ENCODE measurements at regions not wholly inside any gene's neighbourhood (a gene's known extent, or its start where the extent isn't known, plus 50 kb on each side); places are given as distances from the start of the nearest gene placed in this dataset.

DNA sequence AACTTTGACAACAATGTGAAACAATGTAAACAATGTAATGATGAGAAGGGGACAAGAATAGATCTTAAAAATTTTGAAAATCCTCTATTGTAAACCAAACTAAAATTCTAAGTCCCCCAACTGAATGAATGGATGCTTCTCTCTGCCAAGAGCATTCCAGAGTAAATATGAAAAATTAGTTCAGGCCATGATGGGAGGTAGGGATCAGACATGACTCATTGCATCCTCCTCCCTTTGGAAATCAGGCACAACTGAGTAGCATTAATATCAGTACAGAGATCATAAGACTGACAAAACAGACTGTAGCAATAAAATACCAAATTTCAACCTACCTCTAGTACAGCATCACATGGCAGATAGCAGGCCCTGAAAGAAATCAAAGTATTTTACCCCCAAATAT is 559.9 kb downstream of the C12orf50 start:
- H3K9me3 Mint-ChIP-seq, result peaks cover 0 to 20% (median 4%) of the 10 kb centered on the region in 7 donors
- peaks cover 0 to 4% of the 10 kb centered on the region in 2 experiments for H3K9me3 ChIP-seq (ENCODE audit: control insufficient read depth in 2 of 2, low read length in 2 of 2)
- H3K36me3 Mint-ChIP-seq, result no peaks in the 10 kb centered on the region
- no peak overlapping the region for H3K27ac ChIP-seq (ENCODE audit: insufficient read depth, low read length, poor library complexity, severe bottlenecking)
- H3K4me3 Mint-ChIP-seq, result no peak overlapping the region
- ATAC-seq (ENCODE audit: low read depth in 2 of 2) (no peak), DNase-seq (no peak)
- H3K4me3 ChIP-seq (ENCODE audit: low read depth, low read length), result no peak overlapping the region
- no peaks in the 10 kb centered on the region for H3K27me3 ChIP-seq (ENCODE audit: control insufficient read depth, insufficient read depth, low read length)
- no peaks in the 10 kb centered on the region for H3K27me3 Mint-ChIP-seq
- H3K36me3 ChIP-seq (ENCODE audit: control insufficient read depth, insufficient read depth, low read length), result no peaks in the 10 kb centered on the region
- H3K27ac Mint-ChIP-seq, result no peak overlapping the region
- no peaks in the 10 kb centered on the region for H3K4me1 ChIP-seq (ENCODE audit: control insufficient read depth, insufficient read depth, low read length, poor library complexity, severe bottlenecking)
- no peaks in the 10 kb centered on the region for H3K4me1 Mint-ChIP-seq

DNA sequence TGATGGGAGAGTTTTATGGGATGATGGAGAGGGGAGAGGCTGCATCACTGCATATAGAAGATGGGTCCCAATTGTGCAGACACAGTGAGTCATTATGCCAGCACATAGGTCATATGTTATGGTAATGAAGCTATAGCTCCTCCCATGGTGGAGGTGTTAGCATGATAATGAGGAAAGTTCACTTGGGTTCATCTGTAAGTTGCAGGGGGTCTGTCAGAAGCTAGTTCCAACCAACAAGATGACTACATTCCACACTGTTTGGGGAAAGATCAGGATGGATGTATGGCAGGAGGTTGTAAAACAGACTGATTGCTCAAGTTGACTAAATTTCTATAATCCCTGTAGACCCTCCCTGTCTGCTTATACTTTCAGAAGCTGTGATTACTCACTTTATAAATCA is 561.3 kb downstream of the C12orf50 start:
- no peak overlapping the region for H3K27ac ChIP-seq (ENCODE audit: insufficient read depth, low read length, poor library complexity, severe bottlenecking)
- no peaks in the 10 kb centered on the region for H3K4me1 Mint-ChIP-seq
- H3K27ac Mint-ChIP-seq, result no peak overlapping the region
- no peaks in the 10 kb centered on the region for H3K4me1 ChIP-seq (ENCODE audit: control insufficient read depth, insufficient read depth, low read length, poor library complexity, severe bottlenecking)
- H3K9me3 Mint-ChIP-seq, result peaks cover 0 to 13% (median 5%) of the 10 kb centered on the region in 7 donors
- H3K4me3 Mint-ChIP-seq, result no peak overlapping the region
- ATAC-seq (ENCODE audit: low read depth in 2 of 2), result no peak
- peaks cover 0 to 2% of the 10 kb centered on the region in 2 experiments for H3K9me3 ChIP-seq (ENCODE audit: control insufficient read depth in 2 of 2, low read length in 2 of 2)
- no peak for DNase-seq
- H3K36me3 Mint-ChIP-seq, result no peaks in the 10 kb centered on the region
- no peak overlapping the region for H3K4me3 ChIP-seq (ENCODE audit: low read depth, low read length)
- H3K27me3 ChIP-seq (ENCODE audit: control insufficient read depth, insufficient read depth, low read length), result no peaks in the 10 kb centered on the region
- H3K27me3 Mint-ChIP-seq, result no peaks in the 10 kb centered on the region
- no peaks in the 10 kb centered on the region for H3K36me3 ChIP-seq (ENCODE audit: control insufficient read depth, insufficient read depth, low read length)

DNA sequence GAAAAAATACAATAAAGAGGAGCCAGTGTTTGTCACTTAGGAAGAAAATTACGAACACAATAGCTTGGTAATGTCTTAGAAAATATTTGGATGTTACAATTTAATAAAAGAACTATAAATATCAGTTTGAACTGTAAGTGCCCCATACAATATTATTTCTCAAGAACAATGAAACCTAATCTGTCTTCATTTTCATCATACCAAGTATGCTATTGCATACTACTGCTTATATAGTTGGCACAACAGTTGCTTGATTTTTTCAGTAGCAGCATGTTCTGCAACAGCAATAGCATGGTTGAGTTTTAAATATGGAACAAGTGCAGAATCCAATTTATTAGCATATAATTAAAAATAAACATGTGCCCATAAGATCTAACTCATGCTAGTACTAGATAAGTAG is 564.6 kb downstream of the C12orf50 start:
- ATAC-seq (ENCODE audit: low read depth in 2 of 2) (no peak), DNase-seq (no peak)
- H3K4me3 ChIP-seq (ENCODE audit: low read depth, low read length), result no peak overlapping the region
- H3K27me3 ChIP-seq (ENCODE audit: control insufficient read depth, insufficient read depth, low read length), result no peaks in the 10 kb centered on the region
- no peaks in the 10 kb centered on the region for H3K27me3 Mint-ChIP-seq
- H3K9me3 Mint-ChIP-seq, result peaks cover 0 to 16% (median 3%) of the 10 kb centered on the region in 7 donors
- no peaks in the 10 kb centered on the region for H3K36me3 ChIP-seq (ENCODE audit: control insufficient read depth, insufficient read depth, low read length)
- H3K9me3 ChIP-seq (ENCODE audit: control insufficient read depth in 2 of 2, low read length in 2 of 2), result no peaks in the 10 kb centered on the region
- H3K27ac Mint-ChIP-seq, result no peak overlapping the region
- no peaks in the 10 kb centered on the region for H3K36me3 Mint-ChIP-seq
- H3K4me3 Mint-ChIP-seq, result no peak overlapping the region
- no peak overlapping the region for H3K27ac ChIP-seq (ENCODE audit: insufficient read depth, low read length, poor library complexity, severe bottlenecking)
- no peaks in the 10 kb centered on the region for H3K4me1 Mint-ChIP-seq
- H3K4me1 ChIP-seq (ENCODE audit: control insufficient read depth, insufficient read depth, low read length, poor library complexity, severe bottlenecking), result no peaks in the 10 kb centered on the region

DNA sequence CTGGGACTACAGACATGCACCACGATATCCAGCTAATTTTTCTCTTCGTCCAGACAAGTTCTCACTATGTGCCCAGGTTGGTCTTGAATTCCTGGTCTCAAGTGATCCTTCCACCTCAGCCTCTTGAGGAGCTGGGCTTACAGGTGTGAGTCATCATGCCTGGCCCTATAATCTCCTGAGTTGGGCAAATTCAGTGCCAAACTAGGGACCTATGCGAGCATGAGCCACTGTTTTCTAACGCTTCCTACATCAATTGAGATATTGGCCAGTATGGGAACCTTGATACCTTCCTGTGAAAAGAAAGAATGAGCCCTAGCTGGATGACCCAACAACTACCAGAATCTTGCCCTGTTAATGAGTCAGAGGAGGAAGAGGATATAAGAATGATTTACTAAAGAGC is 585.2 kb downstream of the C12orf50 start:
- Histone ChIP-seq H3K4me3 (ENCODE audit: low read depth, low read length) (no peak overlapping the region), H3K9me3 (ENCODE audit: control insufficient read depth in 2 of 2, low read length in 2 of 2) (no peaks in the 10 kb centered on the region), H3K27ac (ENCODE audit: insufficient read depth, low read length, poor library complexity, severe bottlenecking) (no peak overlapping the region), H3K4me1 (ENCODE audit: control insufficient read depth, insufficient read depth, low read length, poor library complexity, severe bottlenecking) (no peaks in the 10 kb centered on the region), H3K36me3 (ENCODE audit: control insufficient read depth, insufficient read depth, low read length) (no peaks in the 10 kb centered on the region), H3K27me3 (ENCODE audit: control insufficient read depth, insufficient read depth, low read length) (no peaks in the 10 kb centered on the region)
- ATAC-seq (ENCODE audit: low read depth in 2 of 2) (no peak), DNase-seq (no peak)
- H3K27ac Mint-ChIP-seq, result no peak overlapping the region
- H3K4me3 Mint-ChIP-seq, result no peak overlapping the region
- H3K27me3 Mint-ChIP-seq, result no peaks in the 10 kb centered on the region
- H3K36me3 Mint-ChIP-seq, result no peaks in the 10 kb centered on the region
- H3K4me1 Mint-ChIP-seq, result no peaks in the 10 kb centered on the region
- peaks cover 2 to 20% (median 4%) of the 10 kb centered on the region in 7 donors for H3K9me3 Mint-ChIP-seq

DNA sequence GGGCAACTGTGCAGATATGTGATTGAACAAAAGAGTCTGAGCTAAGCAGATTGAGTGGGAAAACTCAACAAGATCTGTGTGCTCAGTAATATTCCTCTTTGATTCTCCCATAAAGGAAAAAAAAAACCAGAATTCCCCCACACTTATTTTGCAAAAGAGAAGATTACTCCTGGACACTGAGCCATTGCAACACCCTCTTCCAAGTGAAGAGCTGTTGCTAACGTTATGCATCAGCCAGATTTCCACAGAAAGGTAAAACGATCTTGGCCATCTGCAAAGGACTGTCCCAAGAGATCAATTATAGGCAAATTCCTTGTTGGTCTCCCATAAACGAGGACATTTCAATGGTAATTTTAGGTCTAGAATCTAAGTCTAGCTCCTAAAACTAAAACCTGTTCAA is 587.7 kb downstream of the C12orf50 start:
- Mint-ChIP-seq H3K9me3 (peaks cover 3 to 20% (median 5%) of the 10 kb centered on the region in 7 donors), H3K27me3 (no peaks in the 10 kb centered on the region), H3K36me3 (no peaks in the 10 kb centered on the region), H3K4me1 (no peaks in the 10 kb centered on the region), H3K4me3 (no peak overlapping the region), H3K27ac (no peak overlapping the region)
- DNase-seq, result no peak
- H3K4me1 ChIP-seq (ENCODE audit: control insufficient read depth, insufficient read depth, low read length, poor library complexity, severe bottlenecking), result no peaks in the 10 kb centered on the region
- H3K27me3 ChIP-seq (ENCODE audit: control insufficient read depth, insufficient read depth, low read length), result no peaks in the 10 kb centered on the region
- no peak overlapping the region for H3K27ac ChIP-seq (ENCODE audit: insufficient read depth, low read length, poor library complexity, severe bottlenecking)
- H3K36me3 ChIP-seq (ENCODE audit: control insufficient read depth, insufficient read depth, low read length), result no peaks in the 10 kb centered on the region
- no peak for ATAC-seq (ENCODE audit: low read depth in 2 of 2)
- no peak overlapping the region for H3K4me3 ChIP-seq (ENCODE audit: low read depth, low read length)
- H3K9me3 ChIP-seq (ENCODE audit: control insufficient read depth in 2 of 2, low read length in 2 of 2), result peaks cover 0 to 3% of the 10 kb centered on the region in 2 experiments

DNA sequence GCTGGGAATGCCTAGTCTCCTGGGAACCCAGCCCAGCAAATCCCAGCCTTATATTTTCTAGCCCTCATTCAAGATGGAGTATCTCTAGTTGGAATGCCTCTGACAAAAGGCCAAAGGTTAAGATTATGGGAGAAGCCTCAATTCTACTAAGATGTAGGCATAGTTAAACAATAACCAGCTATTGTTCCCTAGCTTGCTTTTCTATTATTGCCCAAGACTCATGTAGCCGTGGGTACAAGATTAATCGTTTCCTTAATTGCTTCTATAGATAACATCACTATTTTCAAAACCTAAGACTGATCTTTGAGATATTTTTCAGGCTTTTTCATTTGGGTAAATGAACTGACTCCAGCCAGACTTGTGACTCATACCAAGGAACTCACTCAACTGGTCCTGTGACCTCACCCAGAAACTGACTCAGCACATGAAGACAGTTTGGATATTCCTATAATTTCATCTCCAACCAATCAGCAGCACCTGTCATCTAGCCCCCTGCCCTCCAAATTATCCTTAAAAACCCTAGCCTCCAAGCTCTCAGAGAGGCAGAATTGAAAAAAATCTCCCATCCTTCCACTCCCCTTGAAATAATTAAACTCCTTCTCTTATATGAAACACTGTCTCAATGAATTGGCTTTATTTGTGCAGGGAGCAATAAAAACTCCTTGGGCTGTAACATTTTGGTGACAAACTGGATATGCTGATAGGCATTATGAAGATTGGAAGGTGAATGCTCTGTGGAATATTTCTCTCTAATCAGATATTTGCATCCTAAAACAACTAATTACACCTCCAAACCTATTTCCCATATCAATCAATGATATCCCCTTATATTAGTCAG is 589.0 kb downstream of the C12orf50 start:
- H3K9me3 ChIP-seq (ENCODE audit: control insufficient read depth in 2 of 2, low read length in 2 of 2), result peaks cover 0 to 3% of the 10 kb centered on the region in 2 experiments
- no peaks in the 10 kb centered on the region for H3K27me3 Mint-ChIP-seq

DNA sequence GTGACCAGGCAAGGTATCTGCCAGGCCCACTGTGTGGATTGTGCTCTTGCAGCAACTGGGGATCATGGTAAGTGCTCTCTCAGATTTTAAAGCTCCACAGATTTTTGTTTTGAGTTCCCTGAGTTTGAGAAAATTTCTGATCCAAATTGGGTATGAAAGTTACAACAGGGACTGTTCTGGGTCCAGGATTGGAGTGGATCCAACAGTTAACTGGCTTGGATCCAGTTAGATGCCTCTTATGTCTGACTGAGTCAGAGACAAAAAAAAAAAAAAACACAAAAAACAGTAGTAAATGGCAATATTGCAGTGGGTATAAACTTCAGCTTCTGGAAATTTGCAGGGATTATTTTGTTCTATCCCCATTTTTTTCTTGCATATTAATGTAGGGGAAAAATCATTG is 598.8 kb downstream of the C12orf50 start:
- Histone ChIP-seq H3K4me3 (ENCODE audit: low read depth, low read length) (no peak overlapping the region), H3K36me3 (ENCODE audit: control insufficient read depth, insufficient read depth, low read length) (no peaks in the 10 kb centered on the region), H3K9me3 (ENCODE audit: control insufficient read depth in 2 of 2, low read length in 2 of 2) (no peaks in the 10 kb centered on the region), H3K27me3 (ENCODE audit: control insufficient read depth, insufficient read depth, low read length) (no peaks in the 10 kb centered on the region), H3K4me1 (ENCODE audit: control insufficient read depth, insufficient read depth, low read length, poor library complexity, severe bottlenecking) (no peaks in the 10 kb centered on the region), H3K27ac (ENCODE audit: insufficient read depth, low read length, poor library complexity, severe bottlenecking) (no peak overlapping the region)
- Mint-ChIP-seq H3K4me3 (no peak overlapping the region), H3K27ac (no peak overlapping the region), H3K4me1 (no peaks in the 10 kb centered on the region), H3K9me3 (peaks cover 5 to 34% (median 8%) of the 10 kb centered on the region in 7 donors), H3K36me3 (no peaks in the 10 kb centered on the region), H3K27me3 (no peaks in the 10 kb centered on the region)
- no peak for DNase-seq
- ATAC-seq (ENCODE audit: low read depth in 2 of 2), result no peak

More for the DNA sequence above, 589.0 kb downstream of the C12orf50 start:
- H3K36me3 Mint-ChIP-seq, result no peaks in the 10 kb centered on the region
- no peak overlapping the region for H3K27ac Mint-ChIP-seq
- Histone ChIP-seq H3K27ac (ENCODE audit: insufficient read depth, low read length, poor library complexity, severe bottlenecking) (no peak overlapping the region), H3K4me3 (ENCODE audit: low read depth, low read length) (no peak overlapping the region), H3K27me3 (ENCODE audit: control insufficient read depth, insufficient read depth, low read length) (no peaks in the 10 kb centered on the region), H3K36me3 (ENCODE audit: control insufficient read depth, insufficient read depth, low read length) (no peaks in the 10 kb centered on the region), H3K4me1 (ENCODE audit: control insufficient read depth, insufficient read depth, low read length, poor library complexity, severe bottlenecking) (no peaks in the 10 kb centered on the region)
- H3K4me3 Mint-ChIP-seq, result peak overlapping the region in 1 of 4 donors; percentile 47
- peaks cover 0 to 12% (median 11%) of the 10 kb centered on the region in 7 donors for H3K9me3 Mint-ChIP-seq
- DNase-seq, result no peak
- H3K4me1 Mint-ChIP-seq, result no peaks in the 10 kb centered on the region
- no peak for ATAC-seq (ENCODE audit: low read depth in 2 of 2)

DNA sequence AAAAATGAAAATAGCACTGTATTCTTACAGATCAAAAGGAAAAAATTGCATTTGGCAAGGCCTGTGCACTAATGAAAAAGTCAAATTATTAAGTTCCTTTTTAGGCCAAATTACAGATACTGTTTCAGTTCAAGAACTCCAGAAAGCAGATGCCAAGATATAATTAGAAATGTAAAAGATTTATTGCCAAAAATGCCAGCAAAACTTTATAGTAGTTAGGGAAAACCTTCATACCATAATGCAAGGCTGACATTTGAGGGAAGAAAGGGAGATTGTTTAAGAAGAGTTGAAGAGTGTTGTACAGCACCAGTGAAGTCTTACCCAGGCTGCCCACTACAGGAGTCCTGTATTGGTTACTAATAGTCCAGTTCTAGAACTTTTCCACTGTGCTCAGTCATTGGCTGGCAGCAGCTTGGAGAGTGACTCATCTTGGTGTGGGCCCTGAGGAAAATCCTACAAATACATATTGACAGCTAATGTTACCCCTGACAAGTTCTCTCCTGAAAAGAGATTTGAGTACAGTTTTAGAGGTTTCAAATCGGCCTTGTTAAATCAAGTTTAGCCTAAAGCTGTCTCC is 600.4 kb downstream of the C12orf50 start:
- H3K27ac Mint-ChIP-seq, result no peak overlapping the region
- no peak overlapping the region for H3K27ac ChIP-seq (ENCODE audit: insufficient read depth, low read length, poor library complexity, severe bottlenecking)
- no peaks in the 10 kb centered on the region for H3K4me1 Mint-ChIP-seq
- no peak for ATAC-seq (ENCODE audit: low read depth in 2 of 2)
- no peak for DNase-seq
- no peak overlapping the region for H3K4me3 Mint-ChIP-seq
- H3K9me3 Mint-ChIP-seq, result peaks cover 5 to 30% (median 8%) of the 10 kb centered on the region in 7 donors
- H3K27me3 Mint-ChIP-seq, result no peaks in the 10 kb centered on the region
- H3K9me3 ChIP-seq (ENCODE audit: control insufficient read depth in 2 of 2, low read length in 2 of 2), result peaks cover 2 to 4% of the 10 kb centered on the region in 2 experiments
- no peaks in the 10 kb centered on the region for H3K27me3 ChIP-seq (ENCODE audit: control insufficient read depth, insufficient read depth, low read length)
- H3K36me3 Mint-ChIP-seq, result no peaks in the 10 kb centered on the region
- H3K4me1 ChIP-seq (ENCODE audit: control insufficient read depth, insufficient read depth, low read length, poor library complexity, severe bottlenecking), result no peaks in the 10 kb centered on the region
- H3K4me3 ChIP-seq (ENCODE audit: low read depth, low read length), result no peak overlapping the region
- no peaks in the 10 kb centered on the region for H3K36me3 ChIP-seq (ENCODE audit: control insufficient read depth, insufficient read depth, low read length)
